BE2C (cell line): ENCODE measurements at regions not wholly inside any gene's neighbourhood (a gene's known extent, or its start where the extent isn't known, plus 50 kb on each side); places are given as distances from the start of the nearest gene placed in this dataset.

Experiments used
- DNase-seq: peaks from one replicate; pipeline ENCODE4 v3.0.0-alpha.2; 2020
- H3K27me3 ChIP-seq: fragments of 250-450 bp; sonication (Bioruptor Pico); 2 replicates; pipeline ENCODE4 v1.5.1; 2020; ENCODE audit warnings: mild to moderate bottlenecking
- H3K36me3 ChIP-seq: fragments of 250-450 bp; sonication (Bioruptor Pico); 2 replicates; pipeline ENCODE4 v1.5.1; 2020; ENCODE audit warnings: mild to moderate bottlenecking
- H3K4me1 ChIP-seq: fragments of 250-450 bp; sonication (Bioruptor Pico); 2 replicates; pipeline ENCODE4 v1.5.1; 2020
- H3K4me3 ChIP-seq: 2 replicates; pipeline ENCODE4 v1.5.1; 2011; ENCODE audit warnings: low read depth, low read length
- H3K9me3 ChIP-seq: fragments of 250-450 bp; sonication (Bioruptor Pico); 2 replicates; pipeline ENCODE4 v1.5.1; 2020
- CTCF ChIP-seq: IDR thresholded peaks from 2 replicates; pipeline ENCODE4 v1.5.1; 2012; ENCODE audit warnings: mild to moderate bottlenecking, low read depth, low read length

- H3K27me3 ChIP-seq, result no peaks in the 10 kb centered on the region
- no peaks in the 10 kb centered on the region; the same call in 1 of the 2 replicates for H3K9me3 ChIP-seq
- H3K4me1 ChIP-seq, result no peaks in the 10 kb centered on the region; the same call in 1 of the 2 replicates
- no peak overlapping the region for H3K4me3 ChIP-seq
- TF ChIP-seq CTCF, result no peak
- no peaks in the 10 kb centered on the region for H3K36me3 ChIP-seq
- DNase-seq, result no peak
Observed at GRCh38 chr6:26240157-26241032, 124.6 kb upstream of the BTN3A2 start.

- Histone ChIP-seq H3K4me1 (no peaks in the 10 kb centered on the region), H3K4me3 (no peak overlapping the region), H3K9me3 (no peaks in the 10 kb centered on the region; the same call in 1 of the 2 replicates), H3K36me3 (no peaks in the 10 kb centered on the region), H3K27me3 (no peaks in the 10 kb centered on the region)
- TF ChIP-seq CTCF, result no peak
- DNase-seq, result no peak
Observed at GRCh38 chr6:26241033-26241895, 123.7 kb upstream of the BTN3A2 start.

GRCh38 chr6:26243132-26243531 is 121.9 kb upstream of the BTN3A2 start:
- no peak for DNase-seq
- Histone ChIP-seq H3K9me3 (no peaks in the 10 kb centered on the region; the same call in 1 of the 2 replicates), H3K36me3 (no peaks in the 10 kb centered on the region), H3K4me3 (no peak overlapping the region), H3K27me3 (no peaks in the 10 kb centered on the region), H3K4me1 (no peaks in the 10 kb centered on the region)
- no peak for TF ChIP-seq CTCF

- DNase-seq, result no peak
- no peaks in the 10 kb centered on the region for H3K4me1 ChIP-seq
- no peaks in the 10 kb centered on the region for H3K27me3 ChIP-seq
- no peak overlapping the region for H3K4me3 ChIP-seq
- TF ChIP-seq CTCF, result no peak
- no peaks in the 10 kb centered on the region; the same call in 1 of the 2 replicates for H3K9me3 ChIP-seq
- H3K36me3 ChIP-seq, result no peaks in the 10 kb centered on the region
Observed at GRCh38 chr6:26243752-26244151, 121.2 kb upstream of the BTN3A2 start.

GRCh38 chr6:26246058-26246457 is 118.9 kb upstream of the BTN3A2 start:
- Histone ChIP-seq H3K27me3 (no peaks in the 10 kb centered on the region), H3K4me3 (no peak overlapping the region), H3K36me3 (no peaks in the 10 kb centered on the region), H3K9me3 (no peaks in the 10 kb centered on the region), H3K4me1 (no peaks in the 10 kb centered on the region)
- DNase-seq, result no peak
- no peak for TF ChIP-seq CTCF
